EH (cell line): ENCODE measurements at regions not wholly inside any gene's neighbourhood (a gene's known extent, or its start where the extent isn't known, plus 50 kb on each side); places are given as distances from the start of the nearest gene placed in this dataset.

Experiments
- DNase-seq: peaks from one replicate; pipeline ENCODE4 v3.0.0-alpha.2; 2015; ENCODE audit warnings: low read depth

- no peak for DNase-seq
These were observed 142.9 kb downstream of the RPIA start for GRCh38 chr2:88834376-88834775.

- DNase-seq, result no peak
These were observed 143.4 kb downstream of the RPIA start for GRCh38 chr2:88834866-88835265.

- no peak for DNase-seq
These were observed 144.3 kb downstream of the RPIA start for GRCh38 chr2:88835726-88836125.

- DNase-seq, result no peak
These were observed 144.9 kb downstream of the RPIA start for GRCh38 chr2:88836351-88836750.

- DNase-seq, result no peak
These were observed 146.2 kb downstream of the RPIA start for GRCh38 chr2:88837511-88838160.

GRCh38 chr2:88838165-88838635, 146.7 kb downstream of the RPIA start:
- no peak for DNase-seq

GRCh38 chr2:88841224-88841929, 149.9 kb downstream of the RPIA start:
- no peak for DNase-seq

- no peak for DNase-seq
These were observed 151.4 kb downstream of the RPIA start for GRCh38 chr2:88842656-88843460.

- no peak for DNase-seq
These were observed 152.2 kb downstream of the RPIA start for GRCh38 chr2:88843651-88844050.

GRCh38 chr2:88844960-88845359, 153.5 kb downstream of the RPIA start:
- DNase-seq, result no peak

- DNase-seq, result no peak
These were observed 154.5 kb downstream of the RPIA start for GRCh38 chr2:88845772-88846661.

GRCh38 chr2:88852753-88853402, 161.4 kb downstream of the RPIA start:
- no peak for DNase-seq

GRCh38 chr2:88853403-88853790, 161.9 kb downstream of the RPIA start:
- no peak for DNase-seq

- no peak for DNase-seq
These were observed 163.1 kb downstream of the RPIA start for GRCh38 chr2:88854528-88854927.

- no peak for DNase-seq
These were observed 164.3 kb downstream of the RPIA start for GRCh38 chr2:88855620-88856408.

- no peak for DNase-seq
These were observed 165.1 kb downstream of the RPIA start for GRCh38 chr2:88856409-88857135.

GRCh38 chr2:88857274-88857741, 165.8 kb downstream of the RPIA start:
- no peak for DNase-seq

- peak; percentile 5 for DNase-seq
These were observed 166.5 kb downstream of the RPIA start for GRCh38 chr2:88857951-88858411.

GRCh38 chr2:88859461-88859860, 168.0 kb downstream of the RPIA start:
- DNase-seq, result no peak
